Hepatocyte (in vitro differentiated cells): ENCODE measurements at regions not wholly inside any gene's neighbourhood (a gene's known extent, or its start where the extent isn't known, plus 50 kb on each side); places are given as distances from the start of the nearest gene placed in this dataset.

Source experiments
- DNase-seq: peaks from one replicate; pipeline ENCODE4 v3.0.0-alpha.2; 2016; ENCODE audit warnings: low spot score
- H2AFZ ChIP-seq: fragments of 200-600 bp; sonication (generic); 2 replicates; pipeline ENCODE4 v1.6.0; 2016; ENCODE audit warnings: antibody characterized with exemption, mild to moderate bottlenecking
- H3K27ac ChIP-seq: fragments of 200-600 bp; sonication (generic); 2 replicates; pipeline ENCODE4 v1.5.1; 2016; ENCODE audit warnings: mild to moderate bottlenecking
- H3K27me3 ChIP-seq: fragments of 200-600 bp; sonication (generic); 2 replicates; pipeline ENCODE4 v1.6.1; 2016
- H3K36me3 ChIP-seq: fragments of 200-600 bp; sonication (generic); replicated peaks from 2 replicates; pipeline ENCODE4 v1.5.1; 2016; ENCODE audit warnings: low read depth; ENCODE audit not compliant: insufficient read depth
- H3K4me1 ChIP-seq: fragments of 200-600 bp; sonication (generic); 2 replicates; pipeline ENCODE4 v1.5.1; 2016; ENCODE audit warnings: mild to moderate bottlenecking, moderate library complexity; ENCODE audit not compliant: insufficient read depth
- H3K4me2 ChIP-seq: fragments of 200-600 bp; sonication (generic); 2 replicates; pipeline ENCODE4 v1.6.0; 2016
- H3K4me3 ChIP-seq: fragments of 200-600 bp; sonication (generic); 2 replicates; pipeline ENCODE4 v1.5.1; 2016; ENCODE audit warnings: mild to moderate bottlenecking
- H3K79me2 ChIP-seq: fragments of 200-600 bp; sonication (generic); 2 replicates; pipeline ENCODE4 v1.6.0; 2017; ENCODE audit warnings: mild to moderate bottlenecking
- H3K9me2 ChIP-seq: fragments of 200-600 bp; sonication (generic); replicated peaks from 2 replicates; pipeline ENCODE4 v1.6.0; 2017; ENCODE audit warnings: mild to moderate bottlenecking; ENCODE audit not compliant: insufficient read depth
- H3K9me3 ChIP-seq: fragments of 200-600 bp; sonication (generic); 2 replicates; pipeline ENCODE4 v1.5.1; 2016; ENCODE audit warnings: low read depth, mild to moderate bottlenecking
- H4K20me1 ChIP-seq: fragments of 200-600 bp; sonication (generic); 2 replicates; pipeline ENCODE4 v1.6.0; 2016; ENCODE audit warnings: mild to moderate bottlenecking; ENCODE audit not compliant: insufficient read depth, poor library complexity, severe bottlenecking
- EZH2 ChIP-seq: fragments of 200-600 bp; sonication (generic); IDR thresholded peaks from 2 replicates; pipeline ENCODE4 v1.6.1; 2016; ENCODE audit warnings: antibody characterized with exemption, mild to moderate bottlenecking, borderline replicate concordance
- EZH2phosphoT487 ChIP-seq: fragments of 200-600 bp; sonication (generic); IDR thresholded peaks from one replicate; pipeline ENCODE4 v1.6.1; 2018; ENCODE audit warnings: antibody characterized with exemption, mild to moderate bottlenecking, low read depth, moderate library complexity; ENCODE audit not compliant: unreplicated experiment, severe bottlenecking
- WGBS: methylation state at CpG from one replicate; pipeline ENCODE4 v1.1.6; 2016; ENCODE audit warnings: low lambda C conversion rate; ENCODE audit errors: missing lambda C conversion rate; 5-methylcytosine and 5-hydroxymethylcytosine counted together
- TF ChIP-seq, protein P1 (sequence below): fragments of 200-600 bp; sonication (generic); IDR thresholded peaks from 2 replicates; pipeline ENCODE4 v1.5.1; 2016; ENCODE audit warnings: antibody characterized with exemption, mild to moderate bottlenecking; ENCODE audit not compliant: poor library complexity

GRCh38 chr1:54487571-54488050 lies 60.4 kb upstream of the ACOT11 start:
- Histone ChIP-seq H3K9me3 (no peaks in the 10 kb centered on the region), H2AFZ (peak overlapping the region; percentile 7), H3K4me3 (no peak overlapping the region), H3K79me2 (no peaks in the 10 kb centered on the region), H3K4me1 (peaks cover 35% of the 10 kb centered on the region), H3K27ac (peak overlapping the region; percentile 86), H3K9me2 (no peaks in the 10 kb centered on the region), H3K4me2 (peak overlapping the region; percentile 94), H3K27me3 (no peaks in the 10 kb centered on the region), H4K20me1 (no peaks in the 10 kb centered on the region), H3K36me3 (no peaks in the 10 kb centered on the region)
- 23% methylated on average over 21 of the region's 21 CpGs for WGBS
- TF ChIP-seq EZH2, result no peak
- TF ChIP-seq, protein P1, sequence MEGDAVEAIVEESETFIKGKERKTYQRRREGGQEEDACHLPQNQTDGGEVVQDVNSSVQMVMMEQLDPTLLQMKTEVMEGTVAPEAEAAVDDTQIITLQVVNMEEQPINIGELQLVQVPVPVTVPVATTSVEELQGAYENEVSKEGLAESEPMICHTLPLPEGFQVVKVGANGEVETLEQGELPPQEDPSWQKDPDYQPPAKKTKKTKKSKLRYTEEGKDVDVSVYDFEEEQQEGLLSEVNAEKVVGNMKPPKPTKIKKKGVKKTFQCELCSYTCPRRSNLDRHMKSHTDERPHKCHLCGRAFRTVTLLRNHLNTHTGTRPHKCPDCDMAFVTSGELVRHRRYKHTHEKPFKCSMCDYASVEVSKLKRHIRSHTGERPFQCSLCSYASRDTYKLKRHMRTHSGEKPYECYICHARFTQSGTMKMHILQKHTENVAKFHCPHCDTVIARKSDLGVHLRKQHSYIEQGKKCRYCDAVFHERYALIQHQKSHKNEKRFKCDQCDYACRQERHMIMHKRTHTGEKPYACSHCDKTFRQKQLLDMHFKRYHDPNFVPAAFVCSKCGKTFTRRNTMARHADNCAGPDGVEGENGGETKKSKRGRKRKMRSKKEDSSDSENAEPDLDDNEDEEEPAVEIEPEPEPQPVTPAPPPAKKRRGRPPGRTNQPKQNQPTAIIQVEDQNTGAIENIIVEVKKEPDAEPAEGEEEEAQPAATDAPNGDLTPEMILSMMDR, result no peak
- no peak for TF ChIP-seq EZH2phosphoT487
- peak; percentile 15 for DNase-seq

- WGBS, result 35% methylated on average over 8 of the region's 8 CpGs
- peak; percentile 28 for DNase-seq
Observed at GRCh38 chr1:54486907-54487306, 61.1 kb upstream of the ACOT11 start.

DNA sequence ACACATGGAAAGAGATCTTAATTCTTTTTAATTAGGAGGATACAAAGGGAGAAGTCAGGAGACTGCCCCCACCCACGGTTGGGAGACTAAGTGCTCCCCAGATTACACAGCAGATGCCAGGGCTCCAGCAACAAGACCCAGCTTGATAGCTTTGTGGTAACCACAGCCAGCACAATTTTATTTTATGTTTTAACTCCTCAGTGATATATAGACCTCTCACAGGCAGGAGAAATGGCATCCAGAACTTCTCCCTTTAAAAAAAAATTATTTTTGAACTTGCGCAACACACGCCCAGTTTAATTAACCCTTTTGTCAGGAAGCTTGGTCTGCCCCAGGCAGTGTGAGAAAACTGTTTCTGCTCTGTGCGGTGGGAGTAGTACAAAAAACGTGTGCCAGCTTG lies 62.6 kb upstream of the ACOT11 start:
- H3K4me2 ChIP-seq, result no peak overlapping the region
- no peak overlapping the region for H2AFZ ChIP-seq
- H3K27ac ChIP-seq, result no peak overlapping the region
- H4K20me1 ChIP-seq, result no peaks in the 10 kb centered on the region
- WGBS, result 64% methylated on average over 5 of the region's 5 CpGs
- DNase-seq, result peak; percentile 5
- no peaks in the 10 kb centered on the region for H3K27me3 ChIP-seq
- H3K36me3 ChIP-seq, result no peaks in the 10 kb centered on the region
- H3K9me3 ChIP-seq, result no peaks in the 10 kb centered on the region
- H3K79me2 ChIP-seq, result no peaks in the 10 kb centered on the region
- TF ChIP-seq, protein P1, result no peak
- TF ChIP-seq EZH2 (no peak), EZH2phosphoT487 (no peak)
- H3K4me1 ChIP-seq, result peaks cover 37% of the 10 kb centered on the region
- no peaks in the 10 kb centered on the region for H3K9me2 ChIP-seq
- no peak overlapping the region for H3K4me3 ChIP-seq

More at GRCh38 chr1:54486907-54487306, 61.1 kb upstream of the ACOT11 start:
- Histone ChIP-seq H3K79me2 (no peaks in the 10 kb centered on the region), H3K4me2 (peak overlapping the region; percentile 94), H3K36me3 (no peaks in the 10 kb centered on the region), H4K20me1 (no peaks in the 10 kb centered on the region), H3K9me2 (no peaks in the 10 kb centered on the region), H3K4me3 (no peak overlapping the region), H3K27ac (peak overlapping the region; percentile 86), H3K4me1 (peaks cover 35% of the 10 kb centered on the region), H3K9me3 (no peaks in the 10 kb centered on the region), H2AFZ (peak overlapping the region; percentile 2), H3K27me3 (no peaks in the 10 kb centered on the region)
- no peak for TF ChIP-seq EZH2
- TF ChIP-seq EZH2phosphoT487, result no peak
- TF ChIP-seq, protein P1, result no peak
